ENCODE measurements at regions not wholly inside any gene's neighbourhood (a gene's known extent, or its start where the extent isn't known, plus 50 kb on each side); places are given as distances from the start of the nearest gene placed in this dataset.
"Not testable (repeated sequence)": the region's sequence is repeated elsewhere in the genome, so short reads cannot be mapped to it uniquely, and the experiment has no call there.

DNA sequence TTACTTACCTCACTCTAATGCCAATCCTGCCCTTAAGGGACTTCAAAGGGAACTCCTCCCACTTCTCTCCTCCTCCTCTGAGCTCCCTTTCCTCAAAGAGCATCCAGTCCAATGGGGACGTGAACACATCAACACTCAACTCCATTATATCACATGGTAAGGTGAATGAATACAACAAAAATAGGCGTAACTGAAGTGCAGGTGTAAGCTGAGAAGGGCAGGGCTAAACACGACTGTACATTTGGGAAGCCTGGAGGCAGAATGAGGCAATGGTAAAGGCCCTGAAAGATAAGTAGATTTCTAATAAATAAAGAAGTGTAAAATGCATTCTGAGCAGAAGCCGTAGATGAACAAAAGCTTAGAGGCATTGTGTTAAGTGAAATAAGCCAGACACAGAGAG is 226.1 kb upstream of the TRIB2 start:
- WGBS, 4 donors = 80 to 98% (median 94%) methylated on average over 4 of the region's 4 CpGs
- H3K4me3 ChIP-seq = no peak overlapping the region
- no peak for TF ChIP-seq POLR2A (IDR thresholded peaks at IDR 0.05)
- TF ChIP-seq, protein P1, sequence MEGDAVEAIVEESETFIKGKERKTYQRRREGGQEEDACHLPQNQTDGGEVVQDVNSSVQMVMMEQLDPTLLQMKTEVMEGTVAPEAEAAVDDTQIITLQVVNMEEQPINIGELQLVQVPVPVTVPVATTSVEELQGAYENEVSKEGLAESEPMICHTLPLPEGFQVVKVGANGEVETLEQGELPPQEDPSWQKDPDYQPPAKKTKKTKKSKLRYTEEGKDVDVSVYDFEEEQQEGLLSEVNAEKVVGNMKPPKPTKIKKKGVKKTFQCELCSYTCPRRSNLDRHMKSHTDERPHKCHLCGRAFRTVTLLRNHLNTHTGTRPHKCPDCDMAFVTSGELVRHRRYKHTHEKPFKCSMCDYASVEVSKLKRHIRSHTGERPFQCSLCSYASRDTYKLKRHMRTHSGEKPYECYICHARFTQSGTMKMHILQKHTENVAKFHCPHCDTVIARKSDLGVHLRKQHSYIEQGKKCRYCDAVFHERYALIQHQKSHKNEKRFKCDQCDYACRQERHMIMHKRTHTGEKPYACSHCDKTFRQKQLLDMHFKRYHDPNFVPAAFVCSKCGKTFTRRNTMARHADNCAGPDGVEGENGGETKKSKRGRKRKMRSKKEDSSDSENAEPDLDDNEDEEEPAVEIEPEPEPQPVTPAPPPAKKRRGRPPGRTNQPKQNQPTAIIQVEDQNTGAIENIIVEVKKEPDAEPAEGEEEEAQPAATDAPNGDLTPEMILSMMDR (IDR thresholded peaks at IDR 0.05) = no peak
- H3K36me3 ChIP-seq = no peaks in the 10 kb centered on the region
- DNase-seq (no peak), ATAC-seq (no peak)
- H3K9me3 ChIP-seq = no peaks in the 10 kb centered on the region
- H3K27ac ChIP-seq = no peak overlapping the region
- no peaks in the 10 kb centered on the region for H3K27me3 ChIP-seq
- peaks cover 0 to 40% (median 21%) of the 10 kb centered on the region in 12 donors for H3K4me1 ChIP-seq
- intact Hi-C loops (cut with DNase I) = no loop called here

DNA sequence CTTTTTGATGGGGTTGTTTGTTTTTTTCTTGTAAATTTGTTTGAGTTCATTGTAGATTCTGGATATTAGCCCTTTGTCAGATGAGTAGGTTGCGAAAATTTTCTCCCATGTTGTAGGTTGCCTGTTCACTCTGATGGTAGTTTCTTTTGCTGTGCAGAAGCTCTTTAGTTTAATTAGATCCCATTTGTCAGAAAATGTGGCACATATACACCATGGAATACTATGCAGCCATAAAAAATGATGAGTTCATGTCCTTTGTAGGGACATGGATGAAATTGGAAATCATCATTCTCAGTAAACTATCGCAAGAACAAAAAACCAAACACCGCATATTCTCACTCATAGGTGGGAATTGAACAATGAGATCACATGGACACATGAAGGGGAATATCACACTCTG is 224.4 kb upstream of the TRIB2 start:
- DNase-seq; H3K27ac ChIP-seq; H3K4me3 ChIP-seq; H3K36me3 ChIP-seq; ATAC-seq; H3K9me3 ChIP-seq; H3K27me3 ChIP-seq; intact Hi-C loops (cut with DNase I): not testable (repeated sequence)
- H3K4me1 ChIP-seq = peaks cover 0 to 28% (median 11%) of the 10 kb centered on the region in 12 donors
- WGBS, 4 donors = 100% methylated on average over 1 to 2 of the region's 3 CpGs; no CpG with 5 or more reads in 2 of the 4 donors

GRCh38 chr2:12493031-12493513 is 223.7 kb upstream of the TRIB2 start:
- DNase-seq (peak in 4 of 5 donors; percentile 36 to 75 (median 62)), ATAC-seq (peak; percentile 63 to 98 (median 96))
- Histone ChIP-seq H3K4me1 (peaks cover 0 to 20% (median 8%) of the 10 kb centered on the region in 12 donors), H3K27ac (peak overlapping the region in 8 of 12 donors; percentile 21 to 55 (median 30)), H3K9me3 (no peaks in the 10 kb centered on the region), H3K4me3 (no peak overlapping the region), H3K27me3 (no peaks in the 10 kb centered on the region), H3K36me3 (no peaks in the 10 kb centered on the region)
- TF ChIP-seq, protein P1 (IDR thresholded peaks at IDR 0.05) = no peak
- TF ChIP-seq POLR2A (IDR thresholded peaks at IDR 0.05) = peak in 1 of 2 donors; percentile 38
- intact Hi-C loops (cut with DNase I) = no loop called here
- 39 to 41% (median 40%) methylated on average over 9 of the region's 9 CpGs for WGBS, 4 donors

DNA sequence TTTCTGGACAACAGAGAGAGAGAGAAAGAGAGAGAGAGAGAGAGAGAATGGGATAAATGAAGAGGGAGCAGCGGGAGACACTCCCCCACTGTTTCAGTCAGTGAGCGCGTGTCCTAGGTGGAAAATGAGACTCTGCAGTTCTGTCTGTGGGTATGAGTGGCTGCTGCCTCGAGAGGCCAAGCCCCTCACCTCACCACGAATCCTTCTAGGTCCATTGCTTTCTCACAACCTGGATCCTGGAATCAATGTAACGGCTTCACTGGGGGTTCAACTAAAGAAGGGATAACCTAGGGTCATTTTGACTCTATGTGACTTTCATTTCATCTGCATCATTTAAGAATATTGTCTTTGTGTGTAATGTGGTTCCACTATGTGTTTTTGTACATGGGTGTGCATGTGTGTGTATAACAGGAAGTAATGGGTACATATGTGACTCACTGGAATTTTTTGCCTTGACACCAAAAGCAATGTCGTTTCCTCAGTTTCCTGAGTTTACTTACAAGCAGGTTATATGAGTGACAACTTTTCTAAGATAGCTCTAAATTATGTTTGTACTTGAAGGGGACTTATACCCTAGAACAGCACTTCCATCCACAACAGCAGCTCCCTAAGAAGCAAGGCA is 221.4 kb upstream of the TRIB2 start:
- intact Hi-C loops (cut with DNase I) = no loop called here
- Histone ChIP-seq H3K36me3 (no peaks in the 10 kb centered on the region), H3K27ac (no peak overlapping the region), H3K4me1 (peaks cover 0 to 18% (median 6%) of the 10 kb centered on the region in 12 donors), H3K27me3 (no peaks in the 10 kb centered on the region), H3K9me3 (no peaks in the 10 kb centered on the region), H3K4me3 (no peak overlapping the region)
- WGBS, 4 donors = 87 to 93% (median 90%) methylated on average over 7 of the region's 7 CpGs
- no peak for ATAC-seq
- no peak for DNase-seq
- TF ChIP-seq POLR2A (IDR thresholded peaks at IDR 0.05) = no peak
- TF ChIP-seq, protein P1 (IDR thresholded peaks at IDR 0.05) = no peak

- TF ChIP-seq, protein P1 (IDR thresholded peaks at IDR 0.05) = peak in 1 of 12 donors; percentile 7
- no peak for TF ChIP-seq POLR2A (IDR thresholded peaks at IDR 0.05)
Measured at GRCh38 chr2:12498286-12498685, 218.4 kb upstream of the TRIB2 start.

More at GRCh38 chr2:12498286-12498685, 218.4 kb upstream of the TRIB2 start:
- Histone ChIP-seq H3K36me3 (no peaks in the 10 kb centered on the region), H3K4me3 (no peak overlapping the region), H3K27me3 (no peaks in the 10 kb centered on the region), H3K4me1 (peaks cover 3 to 43% (median 14%) of the 10 kb centered on the region in 12 donors), H3K27ac (no peak overlapping the region), H3K9me3 (no peaks in the 10 kb centered on the region)
- ATAC-seq (no peak), DNase-seq (no peak)
- 81 to 88% (median 84%) methylated on average over 3 of the region's 3 CpGs for WGBS, 4 donors
- intact Hi-C loops (cut with DNase I) = no loop called here
